HL-60 (cell line): ENCODE measurements at regions not wholly inside any gene's neighbourhood (a gene's known extent, or its start where the extent isn't known, plus 50 kb on each side); places are given as distances from the start of the nearest gene placed in this dataset.

ENCODE experiments used
- DNase-seq, 2 experiments: peaks; one replicate each; pipeline ENCODE4 v3.0.0-alpha.2; 2010 to 2020; ENCODE audit warnings: low read depth in 1 of 2, low spot score in 1 of 2
- H3K27ac ChIP-seq: fragments of 250-450 bp; sonication (Bioruptor Pico); replicated peaks from 2 replicates; pipeline ENCODE4 v1.5.1; 2020; ENCODE audit warnings: mild to moderate bottlenecking, moderate library complexity
- H3K27me3 ChIP-seq: fragments of 250-450 bp; sonication (Bioruptor Pico); 2 replicates; pipeline ENCODE4 v1.5.1; 2021; ENCODE audit warnings: mild to moderate bottlenecking, moderate library complexity; ENCODE audit not compliant: insufficient read depth, poor library complexity, severe bottlenecking
- H3K4me3 ChIP-seq: replicated peaks from 2 replicates; pipeline ENCODE4 v1.5.1; 2011; ENCODE audit warnings: mild to moderate bottlenecking, control low read depth, low read length; ENCODE audit not compliant: insufficient read depth
- GABPA ChIP-seq: IDR thresholded peaks from 2 replicates; pipeline ENCODE4 v1.6.1; 2012; ENCODE audit warnings: low read depth
- POLR2AphosphoS5 ChIP-seq: IDR thresholded peaks from 2 replicates; pipeline ENCODE4 v1.6.1; 2012; ENCODE audit warnings: low read depth
- SPI1 ChIP-seq: IDR thresholded peaks from 2 replicates; pipeline ENCODE4 v1.6.1; 2012; ENCODE audit warnings: low read depth, mild to moderate bottlenecking, borderline replicate concordance
- TF ChIP-seq, protein P1 (sequence below): IDR thresholded peaks from one replicate; pipeline ENCODE4 v1.5.1; 2011; ENCODE audit warnings: low read length, control low read depth, inconsistent platforms; ENCODE audit not compliant: insufficient read depth
- TF ChIP-seq, protein P2 (sequence below): IDR thresholded peaks from 2 replicates; pipeline ENCODE4 v1.6.1; 2012; ENCODE audit warnings: low read depth; ENCODE audit not compliant: insufficient replicate concordance

DNA sequence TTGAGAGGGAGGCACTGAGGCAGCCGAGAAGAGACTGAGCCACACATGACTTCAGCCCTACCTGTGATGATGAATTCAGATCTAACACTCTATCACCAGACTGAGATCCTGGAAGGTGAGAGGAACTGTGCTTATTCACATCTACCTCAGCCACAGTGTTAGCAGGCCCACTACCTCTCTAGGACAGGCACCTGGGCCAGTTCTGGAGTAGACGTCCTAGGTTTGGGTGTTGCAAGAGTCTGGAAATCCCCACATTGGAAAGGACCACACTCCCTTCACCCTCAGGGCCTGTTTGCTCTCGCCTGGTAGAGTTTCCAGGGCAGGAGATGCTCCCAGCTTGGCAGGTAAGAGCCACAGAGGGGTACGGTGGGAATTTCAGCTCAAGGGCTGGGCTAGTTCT is 113.8 kb upstream of the CCL21 start:
- TF ChIP-seq GABPA (no peak), SPI1 (no peak), POLR2AphosphoS5 (no peak)
- TF ChIP-seq, protein P1, sequence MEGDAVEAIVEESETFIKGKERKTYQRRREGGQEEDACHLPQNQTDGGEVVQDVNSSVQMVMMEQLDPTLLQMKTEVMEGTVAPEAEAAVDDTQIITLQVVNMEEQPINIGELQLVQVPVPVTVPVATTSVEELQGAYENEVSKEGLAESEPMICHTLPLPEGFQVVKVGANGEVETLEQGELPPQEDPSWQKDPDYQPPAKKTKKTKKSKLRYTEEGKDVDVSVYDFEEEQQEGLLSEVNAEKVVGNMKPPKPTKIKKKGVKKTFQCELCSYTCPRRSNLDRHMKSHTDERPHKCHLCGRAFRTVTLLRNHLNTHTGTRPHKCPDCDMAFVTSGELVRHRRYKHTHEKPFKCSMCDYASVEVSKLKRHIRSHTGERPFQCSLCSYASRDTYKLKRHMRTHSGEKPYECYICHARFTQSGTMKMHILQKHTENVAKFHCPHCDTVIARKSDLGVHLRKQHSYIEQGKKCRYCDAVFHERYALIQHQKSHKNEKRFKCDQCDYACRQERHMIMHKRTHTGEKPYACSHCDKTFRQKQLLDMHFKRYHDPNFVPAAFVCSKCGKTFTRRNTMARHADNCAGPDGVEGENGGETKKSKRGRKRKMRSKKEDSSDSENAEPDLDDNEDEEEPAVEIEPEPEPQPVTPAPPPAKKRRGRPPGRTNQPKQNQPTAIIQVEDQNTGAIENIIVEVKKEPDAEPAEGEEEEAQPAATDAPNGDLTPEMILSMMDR = no peak
- TF ChIP-seq, protein P2, sequence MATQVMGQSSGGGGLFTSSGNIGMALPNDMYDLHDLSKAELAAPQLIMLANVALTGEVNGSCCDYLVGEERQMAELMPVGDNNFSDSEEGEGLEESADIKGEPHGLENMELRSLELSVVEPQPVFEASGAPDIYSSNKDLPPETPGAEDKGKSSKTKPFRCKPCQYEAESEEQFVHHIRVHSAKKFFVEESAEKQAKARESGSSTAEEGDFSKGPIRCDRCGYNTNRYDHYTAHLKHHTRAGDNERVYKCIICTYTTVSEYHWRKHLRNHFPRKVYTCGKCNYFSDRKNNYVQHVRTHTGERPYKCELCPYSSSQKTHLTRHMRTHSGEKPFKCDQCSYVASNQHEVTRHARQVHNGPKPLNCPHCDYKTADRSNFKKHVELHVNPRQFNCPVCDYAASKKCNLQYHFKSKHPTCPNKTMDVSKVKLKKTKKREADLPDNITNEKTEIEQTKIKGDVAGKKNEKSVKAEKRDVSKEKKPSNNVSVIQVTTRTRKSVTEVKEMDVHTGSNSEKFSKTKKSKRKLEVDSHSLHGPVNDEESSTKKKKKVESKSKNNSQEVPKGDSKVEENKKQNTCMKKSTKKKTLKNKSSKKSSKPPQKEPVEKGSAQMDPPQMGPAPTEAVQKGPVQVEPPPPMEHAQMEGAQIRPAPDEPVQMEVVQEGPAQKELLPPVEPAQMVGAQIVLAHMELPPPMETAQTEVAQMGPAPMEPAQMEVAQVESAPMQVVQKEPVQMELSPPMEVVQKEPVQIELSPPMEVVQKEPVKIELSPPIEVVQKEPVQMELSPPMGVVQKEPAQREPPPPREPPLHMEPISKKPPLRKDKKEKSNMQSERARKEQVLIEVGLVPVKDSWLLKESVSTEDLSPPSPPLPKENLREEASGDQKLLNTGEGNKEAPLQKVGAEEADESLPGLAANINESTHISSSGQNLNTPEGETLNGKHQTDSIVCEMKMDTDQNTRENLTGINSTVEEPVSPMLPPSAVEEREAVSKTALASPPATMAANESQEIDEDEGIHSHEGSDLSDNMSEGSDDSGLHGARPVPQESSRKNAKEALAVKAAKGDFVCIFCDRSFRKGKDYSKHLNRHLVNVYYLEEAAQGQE = no peak
- Histone ChIP-seq H3K4me3 (no peak overlapping the region), H3K27me3 (no peaks in the 10 kb centered on the region), H3K27ac (no peak overlapping the region)
- DNase-seq = no peak

DNA sequence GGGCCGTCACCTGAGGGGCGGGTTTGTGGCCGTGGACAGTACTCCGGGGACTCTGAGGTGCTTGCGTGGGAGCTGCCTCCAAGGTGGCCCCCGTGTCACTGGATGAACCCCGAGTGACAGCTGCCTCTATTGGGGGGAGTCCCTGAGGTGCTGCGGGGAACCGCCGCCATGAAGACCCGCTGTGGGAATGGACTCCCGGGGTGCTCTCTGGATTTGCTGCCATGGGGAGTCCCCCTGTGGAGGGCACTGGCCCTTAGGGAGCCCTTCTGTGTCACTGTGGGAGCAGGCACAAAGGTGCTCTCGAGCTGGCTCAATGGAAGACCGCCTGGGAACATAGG is 100.2 kb upstream of the CCL21 start:
- no peak for DNase-seq
- no peaks in the 10 kb centered on the region for H3K27me3 ChIP-seq
- H3K4me3 ChIP-seq = no peak overlapping the region
- TF ChIP-seq, protein P1 = no peak
- TF ChIP-seq POLR2AphosphoS5 = no peak
- no peak for TF ChIP-seq SPI1
- TF ChIP-seq GABPA = no peak
- TF ChIP-seq, protein P2 = no peak
- H3K27ac ChIP-seq = no peak overlapping the region

DNA sequence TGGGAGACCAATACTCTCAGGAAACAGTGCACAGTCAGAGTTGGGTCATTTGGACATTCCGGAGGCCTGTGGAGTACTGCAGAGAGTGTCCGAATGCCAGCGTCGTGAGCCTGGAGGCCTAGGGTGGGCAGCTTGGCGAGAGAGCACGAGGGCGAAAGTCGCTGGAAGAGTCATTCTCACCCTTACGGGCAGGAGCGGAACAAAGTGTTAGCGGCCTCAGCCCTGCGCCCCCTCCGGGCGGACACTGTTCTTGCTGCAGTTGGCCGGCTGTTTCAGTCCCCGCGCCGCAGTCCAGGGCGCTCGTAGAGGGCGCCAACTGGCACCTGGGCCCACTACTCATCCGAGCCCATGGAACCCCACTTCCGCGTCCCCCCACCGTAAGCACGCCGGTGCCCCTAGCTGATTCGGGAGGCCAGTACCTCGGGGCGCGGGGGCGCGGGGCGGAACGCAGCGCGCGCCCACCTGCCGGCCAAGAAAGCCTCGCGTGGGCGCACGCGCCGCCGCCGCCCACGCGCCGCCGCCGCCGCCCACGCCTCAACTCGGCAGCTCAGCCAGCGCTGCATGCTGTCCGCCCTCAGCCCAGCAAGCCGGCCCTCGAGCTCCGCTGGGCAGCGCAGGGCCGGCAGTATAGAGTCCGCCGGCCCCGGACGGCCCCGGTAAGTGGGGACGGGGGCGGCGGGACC is 99.7 kb upstream of the CCL21 start:
- Histone ChIP-seq H3K27ac (no peak overlapping the region), H3K4me3 (no peak overlapping the region), H3K27me3 (no peaks in the 10 kb centered on the region)
- no peak for TF ChIP-seq POLR2AphosphoS5
- TF ChIP-seq, protein P1 = no peak
- TF ChIP-seq GABPA = no peak
- no peak for TF ChIP-seq SPI1
- TF ChIP-seq, protein P2 = no peak
- DNase-seq = no peak
